Fibroblast of the aortic adventitia (primary cell): ENCODE measurements at regions not wholly inside any gene's neighbourhood (a gene's known extent, or its start where the extent isn't known, plus 50 kb on each side); places are given as distances from the start of the nearest gene placed in this dataset.

Source experiments
- DNase-seq: peaks from one replicate; pipeline ENCODE4 v3.0.0-alpha.2; 2010; ENCODE audit warnings: low read depth
- H3K4me3 ChIP-seq: 2 replicates; pipeline ENCODE4 v1.5.1; 2011; ENCODE audit warnings: low read depth, mild to moderate bottlenecking, control low read depth, low read length, moderate library complexity
- TF ChIP-seq, protein P1 (sequence below): IDR thresholded peaks from 2 replicates; pipeline ENCODE4 v1.5.1; 2011; ENCODE audit warnings: mild to moderate bottlenecking, low read length, control low read depth, inconsistent platforms; ENCODE audit not compliant: insufficient read depth

DNA sequence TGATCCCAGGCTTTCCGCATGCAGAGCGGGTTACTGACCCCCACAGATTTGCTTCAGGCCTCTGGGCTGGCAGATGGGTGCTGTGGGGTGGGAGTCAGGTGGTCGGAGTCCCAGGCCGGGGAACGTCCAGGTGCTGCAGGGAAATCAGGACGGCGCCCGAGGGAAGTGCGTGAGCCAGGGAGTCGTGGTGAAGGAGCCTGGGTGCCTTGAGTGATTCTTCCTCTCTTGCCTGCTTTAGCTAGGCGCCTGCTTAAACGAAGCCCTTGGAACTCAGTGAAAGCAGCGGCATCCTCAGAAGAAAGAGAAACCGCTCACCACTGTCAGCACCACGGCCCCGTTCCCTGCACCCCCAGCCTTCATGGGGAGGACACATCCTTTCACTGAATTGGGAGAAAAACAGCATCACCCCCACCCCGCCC lies 455.6 kb downstream of the BRD1 start:
- DNase-seq, result no peak
- no peak overlapping the region for H3K4me3 ChIP-seq
- TF ChIP-seq, protein P1, sequence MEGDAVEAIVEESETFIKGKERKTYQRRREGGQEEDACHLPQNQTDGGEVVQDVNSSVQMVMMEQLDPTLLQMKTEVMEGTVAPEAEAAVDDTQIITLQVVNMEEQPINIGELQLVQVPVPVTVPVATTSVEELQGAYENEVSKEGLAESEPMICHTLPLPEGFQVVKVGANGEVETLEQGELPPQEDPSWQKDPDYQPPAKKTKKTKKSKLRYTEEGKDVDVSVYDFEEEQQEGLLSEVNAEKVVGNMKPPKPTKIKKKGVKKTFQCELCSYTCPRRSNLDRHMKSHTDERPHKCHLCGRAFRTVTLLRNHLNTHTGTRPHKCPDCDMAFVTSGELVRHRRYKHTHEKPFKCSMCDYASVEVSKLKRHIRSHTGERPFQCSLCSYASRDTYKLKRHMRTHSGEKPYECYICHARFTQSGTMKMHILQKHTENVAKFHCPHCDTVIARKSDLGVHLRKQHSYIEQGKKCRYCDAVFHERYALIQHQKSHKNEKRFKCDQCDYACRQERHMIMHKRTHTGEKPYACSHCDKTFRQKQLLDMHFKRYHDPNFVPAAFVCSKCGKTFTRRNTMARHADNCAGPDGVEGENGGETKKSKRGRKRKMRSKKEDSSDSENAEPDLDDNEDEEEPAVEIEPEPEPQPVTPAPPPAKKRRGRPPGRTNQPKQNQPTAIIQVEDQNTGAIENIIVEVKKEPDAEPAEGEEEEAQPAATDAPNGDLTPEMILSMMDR, result no peak

DNA sequence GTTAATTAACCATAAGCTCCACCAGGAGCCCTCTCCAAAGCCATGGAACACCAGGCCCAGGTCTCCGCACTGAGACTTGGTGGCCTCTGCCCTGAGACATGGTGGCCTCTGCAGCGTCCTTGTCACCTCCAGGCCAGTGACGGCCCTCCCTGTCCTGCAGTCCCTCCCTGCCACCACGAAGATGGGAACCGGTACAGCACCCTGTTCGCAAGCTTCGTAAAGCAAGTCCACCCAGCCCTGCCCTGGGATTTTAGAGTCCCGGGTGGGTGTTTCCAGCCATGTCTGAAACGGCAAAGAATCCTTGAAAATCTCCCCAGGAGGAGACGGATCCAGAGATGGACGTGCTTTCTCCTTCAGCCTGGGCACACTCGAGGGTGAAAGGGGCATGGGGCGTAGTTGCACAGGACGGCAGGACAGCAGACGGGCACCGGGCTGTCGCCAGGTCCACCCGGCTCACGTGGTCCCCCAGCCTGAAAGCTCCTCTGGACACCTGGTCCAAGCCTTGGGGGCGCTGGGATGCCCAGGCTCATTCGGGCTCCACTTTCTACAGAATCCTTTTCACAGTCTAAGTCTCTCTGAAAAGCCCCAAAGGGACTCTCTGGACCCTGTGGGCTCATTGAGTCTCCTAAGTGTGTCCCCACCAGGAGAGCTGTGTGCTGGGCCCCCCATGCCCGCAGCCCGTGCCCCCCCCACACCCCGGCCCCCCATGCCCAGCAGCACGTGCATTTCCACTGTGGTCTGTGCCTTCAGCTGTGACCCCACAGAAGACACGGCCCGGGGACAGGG lies 456.2 kb downstream of the BRD1 start:
- TF ChIP-seq, protein P1, result no peak
- DNase-seq, result no peak

DNA sequence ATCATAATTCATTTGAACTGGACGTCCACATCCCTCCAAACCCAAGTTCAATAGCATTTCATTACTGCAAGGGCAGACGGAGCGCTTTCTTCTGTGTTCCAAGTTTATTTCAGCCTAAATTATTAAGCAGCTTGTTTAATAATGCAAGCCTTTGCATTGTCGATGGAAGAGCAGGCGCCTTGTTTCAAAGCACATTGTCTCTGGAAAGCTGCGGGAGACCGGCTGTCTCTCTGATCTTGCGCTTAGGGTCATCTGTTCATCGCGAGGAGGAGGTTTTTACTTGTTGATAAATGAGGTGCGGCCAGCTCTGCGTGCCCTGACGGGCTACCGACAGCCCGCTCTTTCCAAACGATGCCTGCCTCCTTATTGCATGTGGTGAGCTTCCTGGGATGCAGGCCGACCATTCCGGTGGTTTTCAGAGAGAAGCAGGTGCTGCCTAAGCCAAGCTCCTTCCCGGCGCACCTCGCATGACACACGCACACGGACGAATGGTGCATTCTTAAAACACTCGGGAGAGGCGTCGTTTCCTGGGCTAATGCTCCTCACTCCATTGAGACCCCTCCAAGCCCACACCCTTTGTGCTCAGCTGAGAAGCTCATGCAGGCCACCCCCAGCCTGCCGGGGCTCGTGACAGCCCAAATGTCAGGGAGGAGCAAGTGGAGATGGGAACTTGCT lies 456.9 kb downstream of the BRD1 start:
- TF ChIP-seq, protein P1, result no peak
- no peak for DNase-seq

More for the DNA sequence above, 456.2 kb downstream of the BRD1 start:
- no peak overlapping the region for H3K4me3 ChIP-seq

DNA sequence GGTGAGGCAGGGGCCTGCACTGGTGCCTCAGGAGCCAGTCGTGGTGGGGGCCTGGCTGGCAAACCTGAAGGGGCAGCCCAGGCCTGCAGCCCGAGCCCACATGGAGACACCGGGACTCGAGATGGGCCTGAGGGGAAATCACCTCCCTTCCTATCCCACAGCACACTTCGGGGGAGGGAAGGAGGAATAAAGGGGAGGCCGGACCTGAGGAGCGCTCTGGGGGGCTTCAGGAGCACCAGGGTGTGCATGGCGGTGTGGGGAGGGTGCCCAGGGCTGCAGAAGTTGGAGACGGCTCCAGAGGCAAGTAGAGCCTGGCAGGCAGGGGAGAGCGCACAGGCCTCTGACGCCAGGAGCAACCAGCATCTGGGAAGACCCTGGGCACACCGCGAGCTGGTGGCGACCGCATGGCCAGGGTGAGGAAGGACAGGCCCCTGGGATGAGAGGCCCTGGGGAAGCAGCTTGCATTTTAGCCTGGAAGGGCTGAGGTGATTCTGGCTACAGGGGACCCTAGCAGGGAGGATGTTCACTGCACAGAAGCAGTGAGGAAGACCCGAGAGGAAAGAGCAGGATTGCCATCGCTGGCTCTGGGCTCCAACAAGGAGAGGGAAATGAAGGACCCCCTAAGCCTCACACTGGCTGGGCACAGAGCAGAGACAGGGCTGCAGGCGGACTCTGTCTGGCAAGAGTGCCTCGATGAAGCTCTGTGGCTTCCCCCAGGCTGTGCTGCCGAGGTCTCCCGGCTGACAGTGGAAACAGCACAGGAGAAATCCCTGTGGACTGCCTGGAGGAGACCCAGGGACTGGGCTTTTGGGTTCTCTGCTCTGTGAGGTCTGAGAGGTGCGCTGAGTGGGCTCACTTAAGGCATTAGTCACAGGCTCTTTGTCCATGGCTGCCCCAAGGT lies 457.7 kb downstream of the BRD1 start:
- no peak overlapping the region for H3K4me3 ChIP-seq
- DNase-seq, result no peak
- TF ChIP-seq, protein P1, result no peak

More for the DNA sequence above, 456.9 kb downstream of the BRD1 start:
- no peak overlapping the region for H3K4me3 ChIP-seq

DNA sequence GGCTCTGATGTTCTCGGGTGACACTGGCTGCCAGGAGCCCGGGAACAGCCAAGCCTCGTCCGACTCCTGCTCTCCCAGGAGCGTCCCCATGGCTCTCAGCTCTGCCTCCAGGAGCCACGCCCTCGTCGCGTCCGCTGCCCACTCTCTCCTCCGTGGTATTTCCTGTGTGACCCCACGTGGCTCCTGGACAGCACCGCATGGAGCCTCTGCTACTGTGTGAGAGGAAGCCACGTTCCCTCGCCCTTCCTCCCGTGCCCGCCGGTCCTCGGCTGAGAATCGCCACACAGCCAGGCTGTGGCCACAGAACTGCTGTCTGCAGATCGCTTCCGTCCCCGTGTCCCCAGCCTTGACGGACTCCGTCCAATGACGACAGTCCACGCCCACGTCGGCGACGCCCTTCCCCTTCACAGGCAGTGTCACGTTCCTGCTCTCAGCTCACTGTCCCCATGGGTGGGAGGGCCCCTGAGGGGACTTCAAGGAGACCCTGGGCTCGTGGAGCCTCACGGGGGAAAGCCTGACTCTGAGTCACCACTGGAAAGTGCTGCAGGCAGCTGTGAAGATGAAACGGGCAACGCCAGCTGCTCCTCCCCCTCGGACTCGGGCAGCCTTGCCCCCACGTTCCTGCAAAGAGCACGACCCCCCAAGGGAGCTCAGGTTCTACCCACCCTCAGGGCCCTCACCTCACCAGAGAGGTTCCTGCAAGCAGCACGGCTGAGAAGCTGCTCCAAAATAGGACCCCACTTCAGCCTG lies 458.5 kb downstream of the BRD1 start:
- no peak for DNase-seq
- H3K4me3 ChIP-seq, result no peak overlapping the region
- TF ChIP-seq, protein P1, result no peak
